ENCODE measurements at regions not wholly inside any gene's neighbourhood (a gene's known extent, or its start where the extent isn't known, plus 50 kb on each side); places are given as distances from the start of the nearest gene placed in this dataset.

- H3K36me3 ChIP-seq (ENCODE audit: insufficient read depth, low read length), result no peaks in the 10 kb centered on the region
- H3K4me1 ChIP-seq (ENCODE audit: insufficient read depth, low read length, poor library complexity, severe bottlenecking), result no peaks in the 10 kb centered on the region
- H3F3A ChIP-seq (ENCODE audit: low read depth), result no peaks in the 10 kb centered on the region
- H3K9me2 ChIP-seq (replicated peaks; ENCODE audit: low read depth, low read length), result no peaks in the 10 kb centered on the region
- no peaks in the 10 kb centered on the region for H3K79me2 ChIP-seq (ENCODE audit: insufficient read depth, low read length)
- H3K27me3 ChIP-seq (ENCODE audit: insufficient read depth, low read length, poor library complexity, severe bottlenecking), result no peaks in the 10 kb centered on the region
- no peak overlapping the region for H3K4me2 ChIP-seq (ENCODE audit: low read depth, low read length, poor library complexity, severe bottlenecking)
- peaks cover 2% of the 10 kb centered on the region; the same call in 1 of the 2 replicates for H3K9me3 ChIP-seq (ENCODE audit: insufficient read depth, low read depth, low read length)
- TF ChIP-seq, protein P1, sequence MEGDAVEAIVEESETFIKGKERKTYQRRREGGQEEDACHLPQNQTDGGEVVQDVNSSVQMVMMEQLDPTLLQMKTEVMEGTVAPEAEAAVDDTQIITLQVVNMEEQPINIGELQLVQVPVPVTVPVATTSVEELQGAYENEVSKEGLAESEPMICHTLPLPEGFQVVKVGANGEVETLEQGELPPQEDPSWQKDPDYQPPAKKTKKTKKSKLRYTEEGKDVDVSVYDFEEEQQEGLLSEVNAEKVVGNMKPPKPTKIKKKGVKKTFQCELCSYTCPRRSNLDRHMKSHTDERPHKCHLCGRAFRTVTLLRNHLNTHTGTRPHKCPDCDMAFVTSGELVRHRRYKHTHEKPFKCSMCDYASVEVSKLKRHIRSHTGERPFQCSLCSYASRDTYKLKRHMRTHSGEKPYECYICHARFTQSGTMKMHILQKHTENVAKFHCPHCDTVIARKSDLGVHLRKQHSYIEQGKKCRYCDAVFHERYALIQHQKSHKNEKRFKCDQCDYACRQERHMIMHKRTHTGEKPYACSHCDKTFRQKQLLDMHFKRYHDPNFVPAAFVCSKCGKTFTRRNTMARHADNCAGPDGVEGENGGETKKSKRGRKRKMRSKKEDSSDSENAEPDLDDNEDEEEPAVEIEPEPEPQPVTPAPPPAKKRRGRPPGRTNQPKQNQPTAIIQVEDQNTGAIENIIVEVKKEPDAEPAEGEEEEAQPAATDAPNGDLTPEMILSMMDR (conservative IDR thresholded peaks at IDR 0.05; ENCODE audit: low read length), result no peak
- TF ChIP-seq EZH2phosphoT487 (IDR thresholded peaks at IDR 0.05; ENCODE audit: borderline replicate concordance), result no peak
- no peaks in the 10 kb centered on the region for H4K20me1 ChIP-seq (ENCODE audit: insufficient read depth, low read length, poor library complexity, severe bottlenecking)
- H3K4me3 ChIP-seq (ENCODE audit: low read length, poor library complexity, severe bottlenecking), result no peak overlapping the region
- no peak overlapping the region for H3K9ac ChIP-seq (ENCODE audit: low read depth, low read length, poor library complexity, severe bottlenecking)
- no peak overlapping the region for H2AFZ ChIP-seq (ENCODE audit: low read length)
Measured at GRCh38 chr13:111610879-111611278, 290.4 kb downstream of the TEX29 start.

DNA sequence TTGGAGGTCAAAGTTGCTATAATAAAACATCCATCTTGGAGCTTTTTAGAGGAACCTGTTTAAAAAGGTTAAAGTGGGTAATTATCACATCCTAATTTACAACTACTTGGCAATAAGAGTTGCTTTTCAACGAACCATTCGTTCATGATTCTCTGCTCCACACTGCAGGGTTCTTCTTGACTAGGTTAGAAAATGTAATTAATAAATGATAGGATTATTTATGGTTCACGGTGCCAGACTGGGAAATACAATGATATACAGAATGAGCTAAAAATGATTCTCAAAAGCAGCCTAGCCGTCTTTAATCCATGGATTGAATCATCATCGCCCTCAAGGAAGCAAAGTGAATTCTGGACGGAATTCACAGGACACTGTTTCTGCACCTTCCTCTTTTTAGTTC, 291.2 kb downstream of the TEX29 start:
- Histone ChIP-seq H3K4me3 (ENCODE audit: low read length, poor library complexity, severe bottlenecking) (no peak overlapping the region), H3K9ac (ENCODE audit: low read depth, low read length, poor library complexity, severe bottlenecking) (no peak overlapping the region), H3K36me3 (ENCODE audit: insufficient read depth, low read length) (no peaks in the 10 kb centered on the region), H3K9me3 (ENCODE audit: insufficient read depth, low read depth, low read length) (peaks cover 2% of the 10 kb centered on the region; the same call in 1 of the 2 replicates), H3K4me1 (ENCODE audit: insufficient read depth, low read length, poor library complexity, severe bottlenecking) (no peaks in the 10 kb centered on the region), H3K79me2 (ENCODE audit: insufficient read depth, low read length) (no peaks in the 10 kb centered on the region), H3K9me2 (replicated peaks; ENCODE audit: low read depth, low read length) (no peaks in the 10 kb centered on the region), H3F3A (ENCODE audit: low read depth) (no peaks in the 10 kb centered on the region), H3K4me2 (ENCODE audit: low read depth, low read length, poor library complexity, severe bottlenecking) (no peak overlapping the region), H4K20me1 (ENCODE audit: insufficient read depth, low read length, poor library complexity, severe bottlenecking) (no peaks in the 10 kb centered on the region), H3K27me3 (ENCODE audit: insufficient read depth, low read length, poor library complexity, severe bottlenecking) (no peaks in the 10 kb centered on the region), H2AFZ (ENCODE audit: low read length) (no peak overlapping the region)
- TF ChIP-seq, protein P1 (conservative IDR thresholded peaks at IDR 0.05; ENCODE audit: low read length), result no peak
- no peak for TF ChIP-seq EZH2phosphoT487 (IDR thresholded peaks at IDR 0.05; ENCODE audit: borderline replicate concordance)

DNA sequence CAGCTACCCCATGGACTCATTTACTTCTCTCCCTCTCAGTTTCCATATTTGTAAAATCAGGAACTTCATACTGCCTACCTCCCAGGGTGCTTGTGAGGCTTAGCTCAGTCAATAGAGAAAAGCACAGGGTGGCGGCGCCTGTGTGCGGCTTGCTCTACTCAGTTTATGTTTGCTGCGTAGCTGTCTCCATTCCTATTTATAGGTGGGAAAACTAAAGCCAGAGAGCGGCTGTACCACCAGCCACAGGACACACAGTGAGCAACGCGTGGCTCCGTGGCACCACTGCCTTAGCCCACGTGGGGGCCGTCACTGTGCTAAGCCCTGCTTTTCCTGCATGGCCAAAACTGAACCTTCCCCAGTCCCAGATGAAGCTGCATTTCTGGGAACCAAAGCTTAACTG, 292.4 kb downstream of the TEX29 start:
- TF ChIP-seq EZH2phosphoT487 (IDR thresholded peaks at IDR 0.05; ENCODE audit: borderline replicate concordance), result no peak
- TF ChIP-seq, protein P1 (conservative IDR thresholded peaks at IDR 0.05; ENCODE audit: low read length), result no peak

More for the DNA sequence above, 292.4 kb downstream of the TEX29 start:
- no peaks in the 10 kb centered on the region for H3K79me2 ChIP-seq (ENCODE audit: insufficient read depth, low read length)
- H3K9me2 ChIP-seq (replicated peaks; ENCODE audit: low read depth, low read length), result no peaks in the 10 kb centered on the region
- no peak overlapping the region for H3K4me2 ChIP-seq (ENCODE audit: low read depth, low read length, poor library complexity, severe bottlenecking)
- H4K20me1 ChIP-seq (ENCODE audit: insufficient read depth, low read length, poor library complexity, severe bottlenecking), result no peaks in the 10 kb centered on the region
- no peak overlapping the region for H2AFZ ChIP-seq (ENCODE audit: low read length)
- H3K4me3 ChIP-seq (ENCODE audit: low read length, poor library complexity, severe bottlenecking), result no peak overlapping the region
- no peaks in the 10 kb centered on the region; the same call in 1 of the 2 replicates for H3K9me3 ChIP-seq (ENCODE audit: insufficient read depth, low read depth, low read length)
- H3K9ac ChIP-seq (ENCODE audit: low read depth, low read length, poor library complexity, severe bottlenecking), result no peak overlapping the region
- no peaks in the 10 kb centered on the region for H3K4me1 ChIP-seq (ENCODE audit: insufficient read depth, low read length, poor library complexity, severe bottlenecking)
- no peaks in the 10 kb centered on the region for H3K36me3 ChIP-seq (ENCODE audit: insufficient read depth, low read length)
- H3K27me3 ChIP-seq (ENCODE audit: insufficient read depth, low read length, poor library complexity, severe bottlenecking), result no peaks in the 10 kb centered on the region
- no peaks in the 10 kb centered on the region for H3F3A ChIP-seq (ENCODE audit: low read depth)

All from Loucy (cell line).